ENCODE measurements at regions not wholly inside any gene's neighbourhood (a gene's known extent, or its start where the extent isn't known, plus 50 kb on each side); places are given as distances from the start of the nearest gene placed in this dataset.

DNA sequence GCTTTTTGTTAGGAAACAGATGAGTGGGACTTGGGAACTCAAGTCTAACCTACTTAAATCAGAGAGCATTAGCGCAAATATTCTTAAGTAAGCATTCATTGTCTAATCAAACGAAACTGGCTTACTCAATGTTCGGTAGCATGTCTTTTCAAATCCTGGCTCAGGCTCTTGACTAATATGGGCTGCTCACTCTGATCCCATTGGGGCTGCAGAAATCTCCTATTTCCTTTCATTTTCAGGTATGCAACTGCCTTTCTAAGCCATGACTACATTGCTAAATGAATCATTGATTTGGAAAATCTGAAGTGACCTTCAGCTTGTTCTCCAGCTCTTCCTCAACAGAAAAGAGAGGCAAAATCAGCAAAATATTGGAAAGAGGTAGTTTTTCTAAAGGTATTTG is 2084.4 kb upstream of the PIK3C3 start:
- Histone ChIP-seq H2BK15ac (ENCODE audit: low read length) (no peak overlapping the region), H2AK5ac (ENCODE audit: low read depth, low read length) (no peak overlapping the region), H4K5ac (ENCODE audit: insufficient read length, low read depth, low read length) (no peak overlapping the region), H3K4me1 (replicated peaks in 1 of 4; ENCODE audit: control insufficient read depth in 3 of 4, insufficient read depth in 4 of 4, low read length in 3 of 4) (no peaks in the 10 kb centered on the region), H3K4me2 (ENCODE audit: insufficient read depth in 1 of 2, low read depth in 2 of 2, low read length in 2 of 2) (no peak overlapping the region), H3K4ac (replicated peaks; ENCODE audit: insufficient read length, low read depth, low read length) (no peak overlapping the region), H3K36me3 (ENCODE audit: control insufficient read depth in 2 of 4, insufficient read depth in 4 of 4, low read length in 3 of 4) (no peaks in the 10 kb centered on the region), H3K9ac (replicated peaks in 1 of 4; ENCODE audit: extremely low read depth in 1 of 4, low read depth in 3 of 4, low read length in 3 of 4) (no peak overlapping the region), H3K23ac (ENCODE audit: insufficient read length) (no peak overlapping the region), H3K4me3 (ENCODE audit: extremely low read depth in 1 of 4, insufficient read depth in 2 of 4, low read depth in 3 of 4, low read length in 4 of 4) (no peak overlapping the region), H2BK120ac (replicated peaks; ENCODE audit: low read depth, low read length) (no peak overlapping the region), H4K20me1 (replicated peaks in 1 of 2; ENCODE audit: control insufficient read depth in 1 of 2, insufficient read depth in 2 of 2, low read length in 2 of 2) (no peaks in the 10 kb centered on the region), H3K23me2 (ENCODE audit: low read depth, low read length) (no peaks in the 10 kb centered on the region), H3K14ac (ENCODE audit: insufficient read length) (no peak overlapping the region), H3K9me3 (ENCODE audit: insufficient read depth in 2 of 2, low read depth in 1 of 2, low read length in 1 of 2) (no peaks in the 10 kb centered on the region), H3K27me3 (replicated peaks in 1 of 4; ENCODE audit: control insufficient read depth in 3 of 4, extremely low read depth in 1 of 4, insufficient read depth in 3 of 4, low read length in 3 of 4) (no peaks in the 10 kb centered on the region), H2BK5ac (ENCODE audit: low read depth, low read length) (no peak overlapping the region), H4K8ac (ENCODE audit: extremely low read depth, insufficient read depth, low read length) (no peak overlapping the region), H3K79me2 (ENCODE audit: control insufficient read depth in 1 of 2, insufficient read depth in 2 of 2, low read length in 2 of 2) (no peaks in the 10 kb centered on the region), H3K18ac (ENCODE audit: extremely low read depth, low read length) (no peak overlapping the region), H4K91ac (replicated peaks; ENCODE audit: insufficient read length, low read length) (no peak overlapping the region), H2BK20ac (ENCODE audit: low read length) (no peak overlapping the region), H3K27ac (ENCODE audit: low read depth, low read length) (no peak overlapping the region), H3K79me1 (ENCODE audit: low read depth, low read length) (no peaks in the 10 kb centered on the region), H2BK12ac (ENCODE audit: low read depth, low read length) (no peak overlapping the region), H2AFZ (ENCODE audit: low read length) (no peak overlapping the region), H3K56ac (replicated peaks; ENCODE audit: insufficient read length, low read depth, low read length) (no peak overlapping the region)
- DNase-seq (ENCODE audit: low read depth in 1 of 2, low spot score in 2 of 2) (no peak), FAIRE-seq (no peak)
- 91% methylated on average over 3 of the region's 3 CpGs; no CpG with 5 or more reads in 1 of the 2 experiments for WGBS, 2 experiments (ENCODE audit: extremely low coverage in 1 of 2, insufficient coverage in 1 of 2, insufficient read length in 1 of 2, insufficient replicate concordance in 2 of 2, low coverage in 1 of 2, low lambda C conversion rate in 2 of 2, missing lambda C conversion rate in 1 of 2)
- ChIA-PET CTCF (ENCODE audit: partially characterized antibody) (no interaction called here), POLR2A (ENCODE audit: partially characterized antibody) (no interaction called here)
- TF ChIP-seq NRF1 (IDR thresholded peaks at IDR 0.05; ENCODE audit: low read depth, low read length) (no peak), EZH2 (IDR thresholded peaks at IDR 0.05; ENCODE audit: low read depth, low read length, severe bottlenecking) (no peak), CREB1 (IDR thresholded peaks at IDR 0.05) (no peak), RBBP5 (IDR thresholded peaks at IDR 0.05; ENCODE audit: borderline replicate concordance, low read depth, low read length) (no peak), POLR2AphosphoS5 (IDR thresholded peaks at IDR 0.05; ENCODE audit: low read depth, low read length) (no peak), KDM1A (IDR thresholded peaks at IDR 0.05; ENCODE audit: borderline replicate concordance, low read length) (no peak)

All from H1 (cell line).